ENCODE measurements at regions not wholly inside any gene's neighbourhood (a gene's known extent, or its start where the extent isn't known, plus 50 kb on each side); places are given as distances from the start of the nearest gene placed in this dataset.

DNA sequence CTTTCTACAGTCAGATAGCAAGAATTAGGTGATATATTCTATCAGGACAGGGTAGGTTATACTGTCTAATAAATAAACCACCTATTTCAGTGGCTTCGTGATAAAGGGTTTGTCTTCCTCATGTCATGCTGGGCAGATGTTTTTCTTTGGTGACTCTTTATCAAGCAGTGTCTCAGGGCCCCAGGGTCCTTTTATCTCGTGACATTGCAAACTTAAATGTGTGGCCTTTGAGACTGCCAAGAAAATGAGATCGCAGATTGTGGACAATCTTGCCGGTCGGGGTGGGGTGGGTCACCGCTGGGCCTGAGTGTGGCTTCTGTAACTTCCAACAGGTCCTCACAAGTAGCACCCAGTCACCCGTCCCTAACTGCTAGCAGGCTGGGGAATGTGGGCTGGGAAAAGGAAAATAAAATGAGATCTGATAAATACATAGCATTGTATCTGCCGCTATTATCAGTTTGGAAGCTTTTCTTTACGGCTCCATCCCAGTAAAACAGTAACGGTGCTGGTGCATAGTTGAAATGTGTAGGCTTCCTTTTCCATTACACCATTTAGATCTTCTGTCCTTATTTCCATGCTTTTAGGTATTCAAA, 50.5 kb upstream of the BMP6 start:
- Mint-ChIP-seq H3K27me3 (peaks cover 41% of the 10 kb centered on the region), H3K4me1 (no peaks in the 10 kb centered on the region), H3K27ac (no peak overlapping the region), H3K4me3 (no peak overlapping the region), H3K9me3 (ENCODE audit: insufficient read depth) (no peaks in the 10 kb centered on the region)
- Histone ChIP-seq H4K20me1 (ENCODE audit: control insufficient read depth, insufficient read depth, low read length, poor library complexity, severe bottlenecking) (no peaks in the 10 kb centered on the region), H3K27me3 (replicated peaks in 1 of 4; ENCODE audit: control extremely low read depth in 1 of 4, control insufficient read depth in 3 of 4, insufficient read depth in 4 of 4, low read length in 3 of 4) (peaks cover 0 to 5% (median under 1%) of the 10 kb centered on the region in 4 experiments), H3K4me3 (ENCODE audit: control extremely low read depth in 1 of 5, extremely low read depth in 1 of 5, insufficient read depth in 1 of 5, low read depth in 2 of 5, low read length in 4 of 5) (no peak overlapping the region), H3K4me2 (replicated peaks; ENCODE audit: low read depth, low read length, poor library complexity, severe bottlenecking) (no peak overlapping the region), H3K9me3 (ENCODE audit: control extremely low read depth in 1 of 3, control insufficient read depth in 2 of 3, insufficient read depth in 1 of 3, low read length in 2 of 3) (no peaks in the 10 kb centered on the region), H3K79me2 (ENCODE audit: control insufficient read depth, insufficient read depth, low read length) (no peaks in the 10 kb centered on the region), H3K36me3 (replicated peaks in 1 of 2; ENCODE audit: control extremely low read depth in 1 of 2, control insufficient read depth in 1 of 2, extremely low read depth in 1 of 2, insufficient read depth in 2 of 2, low read length in 1 of 2) (no peaks in the 10 kb centered on the region), H3K9ac (ENCODE audit: low read length) (no peak overlapping the region), H3K27ac (ENCODE audit: low read length in 2 of 2) (no peak overlapping the region), H2AFZ (ENCODE audit: insufficient read depth, low read depth, low read length, poor library complexity, severe bottlenecking) (no peak overlapping the region), H3K4me1 (ENCODE audit: control insufficient read depth in 2 of 2, insufficient read depth in 2 of 2, low read length in 2 of 2) (no peaks in the 10 kb centered on the region)
- no peak for ATAC-seq (ENCODE audit: low read depth)
- WGBS (ENCODE audit: insufficient coverage): 86% methylated on average over 5 of the region's 10 CpGs
- no peak for TF ChIP-seq EZH2 (IDR thresholded peaks at IDR 0.05; ENCODE audit: borderline replicate concordance, insufficient read depth, low read depth, low read length, poor library complexity, severe bottlenecking)
- TF ChIP-seq, protein P1, sequence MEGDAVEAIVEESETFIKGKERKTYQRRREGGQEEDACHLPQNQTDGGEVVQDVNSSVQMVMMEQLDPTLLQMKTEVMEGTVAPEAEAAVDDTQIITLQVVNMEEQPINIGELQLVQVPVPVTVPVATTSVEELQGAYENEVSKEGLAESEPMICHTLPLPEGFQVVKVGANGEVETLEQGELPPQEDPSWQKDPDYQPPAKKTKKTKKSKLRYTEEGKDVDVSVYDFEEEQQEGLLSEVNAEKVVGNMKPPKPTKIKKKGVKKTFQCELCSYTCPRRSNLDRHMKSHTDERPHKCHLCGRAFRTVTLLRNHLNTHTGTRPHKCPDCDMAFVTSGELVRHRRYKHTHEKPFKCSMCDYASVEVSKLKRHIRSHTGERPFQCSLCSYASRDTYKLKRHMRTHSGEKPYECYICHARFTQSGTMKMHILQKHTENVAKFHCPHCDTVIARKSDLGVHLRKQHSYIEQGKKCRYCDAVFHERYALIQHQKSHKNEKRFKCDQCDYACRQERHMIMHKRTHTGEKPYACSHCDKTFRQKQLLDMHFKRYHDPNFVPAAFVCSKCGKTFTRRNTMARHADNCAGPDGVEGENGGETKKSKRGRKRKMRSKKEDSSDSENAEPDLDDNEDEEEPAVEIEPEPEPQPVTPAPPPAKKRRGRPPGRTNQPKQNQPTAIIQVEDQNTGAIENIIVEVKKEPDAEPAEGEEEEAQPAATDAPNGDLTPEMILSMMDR (IDR thresholded peaks at IDR 0.05): no peak
- CTCF ChIA-PET: no interaction called here
- no peak for DNase-seq
- intact Hi-C loops (cut with micrococcal nuclease): no loop called here
- POLR2A ChIA-PET: no interaction called here

Measured in B cell (primary cell).